ENCODE measurements at regions not wholly inside any gene's neighbourhood (a gene's known extent, or its start where the extent isn't known, plus 50 kb on each side); places are given as distances from the start of the nearest gene placed in this dataset.

DNA sequence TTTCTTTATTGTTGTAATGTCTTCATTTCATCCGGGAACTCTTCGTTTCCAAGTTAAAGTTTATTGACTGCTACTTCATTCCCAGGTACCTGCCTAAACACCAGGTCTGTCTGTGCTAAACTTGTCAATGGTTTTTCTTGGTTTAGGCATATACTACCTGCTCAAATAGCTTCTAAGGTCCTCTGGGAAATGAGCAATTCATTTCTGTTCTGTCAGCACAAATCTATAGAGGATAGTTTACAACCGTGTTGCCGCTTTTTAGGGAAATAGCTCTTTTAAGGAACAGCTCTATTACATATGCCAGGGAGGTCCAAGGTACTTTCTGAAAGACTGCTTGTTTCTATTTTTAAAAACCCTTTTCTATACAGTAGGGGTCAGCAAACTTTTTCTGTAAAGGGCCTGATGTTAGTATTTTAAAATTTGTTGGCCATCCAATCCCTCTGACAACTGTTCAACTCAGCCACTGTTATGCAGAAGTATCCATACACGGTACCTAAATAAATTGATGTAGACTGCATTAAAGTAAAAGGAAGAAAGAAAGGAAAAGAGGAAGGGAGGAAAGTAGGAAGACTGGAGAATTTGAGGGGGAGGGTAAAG is 222.7 kb upstream of the PTBP2 start:
- TF ChIP-seq, protein P1, sequence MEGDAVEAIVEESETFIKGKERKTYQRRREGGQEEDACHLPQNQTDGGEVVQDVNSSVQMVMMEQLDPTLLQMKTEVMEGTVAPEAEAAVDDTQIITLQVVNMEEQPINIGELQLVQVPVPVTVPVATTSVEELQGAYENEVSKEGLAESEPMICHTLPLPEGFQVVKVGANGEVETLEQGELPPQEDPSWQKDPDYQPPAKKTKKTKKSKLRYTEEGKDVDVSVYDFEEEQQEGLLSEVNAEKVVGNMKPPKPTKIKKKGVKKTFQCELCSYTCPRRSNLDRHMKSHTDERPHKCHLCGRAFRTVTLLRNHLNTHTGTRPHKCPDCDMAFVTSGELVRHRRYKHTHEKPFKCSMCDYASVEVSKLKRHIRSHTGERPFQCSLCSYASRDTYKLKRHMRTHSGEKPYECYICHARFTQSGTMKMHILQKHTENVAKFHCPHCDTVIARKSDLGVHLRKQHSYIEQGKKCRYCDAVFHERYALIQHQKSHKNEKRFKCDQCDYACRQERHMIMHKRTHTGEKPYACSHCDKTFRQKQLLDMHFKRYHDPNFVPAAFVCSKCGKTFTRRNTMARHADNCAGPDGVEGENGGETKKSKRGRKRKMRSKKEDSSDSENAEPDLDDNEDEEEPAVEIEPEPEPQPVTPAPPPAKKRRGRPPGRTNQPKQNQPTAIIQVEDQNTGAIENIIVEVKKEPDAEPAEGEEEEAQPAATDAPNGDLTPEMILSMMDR (IDR thresholded peaks at IDR 0.05), result no peak
- intact Hi-C loops (cut with DNase I), result no loop called here
- H3K4me1 ChIP-seq, result no peaks in the 10 kb centered on the region
- H3K27me3 ChIP-seq, result no peaks in the 10 kb centered on the region
- H3K36me3 ChIP-seq, result no peaks in the 10 kb centered on the region
- no peaks in the 10 kb centered on the region for H3K9me3 ChIP-seq
- no peak overlapping the region for H3K4me3 ChIP-seq
- no peak for DNase-seq (ENCODE audit: low spot score in 2 of 2)
- no peak overlapping the region for H3K27ac ChIP-seq

DNA sequence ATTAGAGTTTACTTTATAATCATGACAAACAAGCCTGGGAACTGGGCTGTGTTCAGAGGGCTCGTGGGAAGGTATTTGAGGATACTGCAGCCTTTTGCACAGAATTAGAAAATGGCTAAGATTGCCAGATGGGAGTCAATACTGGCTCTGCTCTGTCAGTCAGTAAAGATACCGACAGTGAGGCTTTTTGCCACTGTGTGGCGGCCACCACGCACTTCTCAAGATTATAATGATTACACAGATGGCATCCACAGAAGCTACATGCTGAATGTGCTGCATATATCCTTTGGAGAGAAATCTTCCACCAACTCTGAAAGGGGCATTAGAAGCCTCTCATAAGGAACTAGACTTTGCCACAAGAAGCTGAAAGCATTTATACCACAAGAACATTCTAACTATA is 213.4 kb upstream of the PTBP2 start:
- no peaks in the 10 kb centered on the region for H3K27me3 ChIP-seq
- no peaks in the 10 kb centered on the region for H3K36me3 ChIP-seq
- H3K4me3 ChIP-seq, result no peak overlapping the region
- TF ChIP-seq, protein P1 (IDR thresholded peaks at IDR 0.05), result no peak
- no peaks in the 10 kb centered on the region for H3K4me1 ChIP-seq
- intact Hi-C loops (cut with DNase I), result no loop called here
- no peak for DNase-seq (ENCODE audit: low spot score in 2 of 2)
- H3K9me3 ChIP-seq, result no peaks in the 10 kb centered on the region
- H3K27ac ChIP-seq, result no peak overlapping the region

DNA sequence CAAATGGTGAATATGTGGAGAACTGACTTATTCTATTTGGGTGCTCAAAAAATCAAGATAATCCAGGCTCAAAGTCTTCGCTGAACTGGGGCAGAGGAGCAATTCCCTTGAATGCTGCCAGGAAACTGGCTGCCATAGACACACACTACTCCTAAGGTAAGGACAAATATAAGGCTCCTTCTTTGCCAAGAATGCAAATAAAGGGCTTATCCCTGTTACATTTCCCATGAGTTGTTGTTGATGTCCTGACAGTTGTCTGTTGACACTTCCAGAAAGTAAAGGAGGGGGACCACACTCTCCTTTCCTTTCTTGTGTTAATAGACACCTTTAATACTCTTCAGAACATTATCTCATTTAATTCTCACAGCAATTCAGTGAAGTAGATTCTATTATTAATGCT is 212.2 kb upstream of the PTBP2 start:
- TF ChIP-seq, protein P1 (IDR thresholded peaks at IDR 0.05), result no peak
- H3K9me3 ChIP-seq, result no peaks in the 10 kb centered on the region
- no peak overlapping the region for H3K4me3 ChIP-seq
- no peaks in the 10 kb centered on the region for H3K36me3 ChIP-seq
- no peak overlapping the region for H3K27ac ChIP-seq
- no peaks in the 10 kb centered on the region for H3K27me3 ChIP-seq
- DNase-seq (ENCODE audit: low spot score in 2 of 2), result no peak
- no peaks in the 10 kb centered on the region for H3K4me1 ChIP-seq
- intact Hi-C loops (cut with DNase I), result no loop called here

DNA sequence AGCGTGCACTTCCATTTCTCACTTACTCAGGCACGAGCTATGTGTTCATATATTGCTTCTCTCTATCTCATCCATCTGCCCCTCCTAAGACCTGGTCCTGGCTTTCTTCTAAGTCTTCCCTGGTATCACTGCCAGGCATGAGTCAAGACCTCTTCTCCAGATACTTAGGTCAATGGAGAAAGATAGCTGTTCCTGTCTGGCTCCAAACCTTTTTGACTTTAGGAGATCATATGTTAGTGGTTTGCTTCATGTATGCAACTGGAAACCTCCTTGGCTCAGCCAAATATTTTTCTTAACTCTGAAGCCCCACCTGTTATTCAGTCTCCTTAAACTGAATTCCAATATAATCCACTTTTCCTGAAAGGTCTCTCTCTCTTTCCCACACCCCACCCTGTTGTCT is 211.6 kb upstream of the PTBP2 start:
- intact Hi-C loops (cut with DNase I), result no loop called here
- Histone ChIP-seq H3K27ac (no peak overlapping the region), H3K4me1 (no peaks in the 10 kb centered on the region), H3K9me3 (no peaks in the 10 kb centered on the region), H3K36me3 (no peaks in the 10 kb centered on the region), H3K4me3 (no peak overlapping the region), H3K27me3 (no peaks in the 10 kb centered on the region)
- no peak for DNase-seq (ENCODE audit: low spot score in 2 of 2)
- TF ChIP-seq, protein P1 (IDR thresholded peaks at IDR 0.05), result no peak

DNA sequence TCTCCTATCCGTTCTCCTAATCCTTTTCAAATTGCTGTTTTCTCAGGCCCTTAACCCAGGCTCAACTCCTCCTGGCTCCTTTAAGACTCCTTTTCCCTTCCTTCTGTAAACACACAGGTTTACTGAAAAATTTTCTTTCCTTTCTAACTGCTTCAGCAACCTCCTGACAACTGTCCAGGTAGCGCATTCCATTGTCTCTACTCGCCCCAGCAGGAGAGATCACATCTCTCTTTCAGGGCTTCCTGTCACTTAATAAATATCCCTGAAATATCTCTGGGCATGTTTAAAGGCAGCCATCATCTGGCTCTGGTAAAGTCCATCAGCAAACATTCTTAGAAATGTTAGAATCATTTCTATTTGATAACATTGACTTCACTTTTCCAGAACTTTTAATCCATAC is 211.2 kb upstream of the PTBP2 start:
- Histone ChIP-seq H3K36me3 (no peaks in the 10 kb centered on the region), H3K27me3 (no peaks in the 10 kb centered on the region), H3K27ac (no peak overlapping the region), H3K4me3 (no peak overlapping the region), H3K9me3 (no peaks in the 10 kb centered on the region), H3K4me1 (no peaks in the 10 kb centered on the region)
- DNase-seq (ENCODE audit: low spot score in 2 of 2), result no peak
- TF ChIP-seq, protein P1 (IDR thresholded peaks at IDR 0.05), result no peak
- intact Hi-C loops (cut with DNase I), result no loop called here

DNA sequence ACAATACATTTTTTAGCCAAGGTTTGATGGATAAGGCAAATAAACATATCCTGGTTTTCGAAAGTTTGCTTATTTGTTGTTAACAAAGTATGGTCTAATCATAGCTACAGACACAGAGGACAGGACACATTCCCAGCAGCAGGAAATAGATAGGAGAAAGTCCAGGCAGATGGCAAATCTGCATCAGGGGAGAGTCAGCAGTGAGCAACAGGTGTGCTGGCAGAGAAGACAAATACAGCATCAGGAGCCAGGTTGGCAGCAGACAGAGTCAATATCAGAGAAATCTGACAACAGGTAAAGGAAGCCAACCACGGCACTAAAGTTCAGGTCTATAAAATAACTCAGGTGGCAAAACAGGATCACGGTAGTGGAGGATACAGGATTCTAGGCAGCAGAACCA is 210.7 kb upstream of the PTBP2 start:
- TF ChIP-seq, protein P1 (IDR thresholded peaks at IDR 0.05), result no peak
- Histone ChIP-seq H3K4me1 (no peaks in the 10 kb centered on the region), H3K36me3 (no peaks in the 10 kb centered on the region), H3K9me3 (no peaks in the 10 kb centered on the region), H3K27ac (no peak overlapping the region), H3K4me3 (no peak overlapping the region), H3K27me3 (no peaks in the 10 kb centered on the region)
- intact Hi-C loops (cut with DNase I), result no loop called here
- no peak for DNase-seq (ENCODE audit: low spot score in 2 of 2)
